GM10248 (cell line): ENCODE measurements at regions not wholly inside any gene's neighbourhood (a gene's known extent, or its start where the extent isn't known, plus 50 kb on each side); places are given as distances from the start of the nearest gene placed in this dataset.

Source experiments
- CTCF ChIA-PET: fragments of 300-600 bp; sonication (Branson Sonifier 250); formaldehyde crosslinking; extraction: SDS; loops from one replicate; lab custom pipeline; 2021; ENCODE audit warnings: antibody characterized with exemption; lab: Yijun Ruan, JAX
- POLR2A ChIA-PET: fragments of 350-650 bp; sonication (Branson Sonifier 250); formaldehyde crosslinking; extraction: SDS; loops from one replicate; lab custom pipeline; 2020; ENCODE audit warnings: antibody characterized with exemption; lab: Yijun Ruan, JAX
- DNase-seq: peaks from one replicate; pipeline ENCODE4 v3.0.0; 2012; ENCODE audit errors: extremely low spot score
- CTCF ChIP-seq: IDR thresholded peaks from 2 replicates; pipeline ENCODE4 v1.5.1; 2012; ENCODE audit warnings: mild to moderate bottlenecking, low read depth; ENCODE audit errors: extremely low read depth, missing control alignments, control extremely low read depth

DNA sequence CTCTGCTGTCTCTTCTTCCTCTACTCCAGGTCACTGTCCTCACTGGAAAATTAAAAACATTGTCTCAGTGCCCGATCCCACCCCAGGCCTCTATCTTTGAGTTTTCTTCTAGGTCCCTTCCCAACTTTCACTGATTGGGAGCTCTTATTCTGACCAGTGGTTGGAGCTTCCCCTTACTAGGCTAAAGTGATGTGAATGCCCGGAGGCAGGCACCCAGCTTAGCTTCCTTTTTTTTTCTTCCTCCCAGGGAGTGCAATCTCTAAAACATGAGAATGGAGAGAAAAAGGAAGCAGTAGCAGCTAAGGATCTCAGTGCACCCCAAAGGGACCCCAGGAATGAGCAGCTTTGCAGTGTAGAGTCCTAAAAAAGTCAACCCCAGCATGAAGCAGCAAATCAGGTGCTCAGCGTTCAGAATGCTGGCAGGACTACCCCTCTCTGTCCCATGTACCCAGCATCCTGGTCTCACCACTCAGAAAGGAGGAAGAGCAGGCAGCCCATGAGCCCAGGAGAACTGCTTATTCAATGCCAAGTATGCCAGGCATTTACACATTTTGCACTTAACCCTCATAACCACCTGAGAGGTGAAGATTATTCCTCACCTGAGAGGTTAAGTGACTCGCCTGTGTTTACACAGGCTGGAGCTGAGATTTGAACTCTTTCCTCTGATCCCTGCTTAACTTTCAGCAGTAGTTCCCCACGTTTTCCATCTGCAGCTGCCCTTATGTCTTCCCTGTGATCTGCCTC is 146.2 kb upstream of the PWP1 start:
- no peak for TF ChIP-seq CTCF
- POLR2A ChIA-PET, result no interaction called here
- DNase-seq, result no peak
- CTCF ChIA-PET, result interaction anchor here (1.3 to 2.5 kb wide), 2 partner anchors 9 to 14 kb away, joined by 3 to 12 read pairs; no protein-coding TSS in a partner anchor

GRCh38 chr12:107541001-107541705 is 144.4 kb upstream of the PWP1 start:
- no peak for TF ChIP-seq CTCF
- no peak for DNase-seq
- POLR2A ChIA-PET, result no interaction called here
- CTCF ChIA-PET, result interaction anchor here (1.3 kb wide), 1 partner anchor 12 kb away, joined by 3 read pairs; no protein-coding TSS in a partner anchor

- DNase-seq, result no peak
- POLR2A ChIA-PET, result no interaction called here
- CTCF ChIA-PET, result no interaction called here
- TF ChIP-seq CTCF, result no peak
Measured at GRCh38 chr12:107543416-107543815, 142.2 kb upstream of the PWP1 start.

- POLR2A ChIA-PET, result no interaction called here
- TF ChIP-seq CTCF, result no peak
- no peak for DNase-seq
- CTCF ChIA-PET, result no interaction called here
Measured at GRCh38 chr12:107543841-107544240, 141.8 kb upstream of the PWP1 start.

- no peak for TF ChIP-seq CTCF
- CTCF ChIA-PET, result interaction anchor here (1.4 kb wide), 1 partner anchor 12 kb away, joined by 4 read pairs; no protein-coding TSS in a partner anchor
- POLR2A ChIA-PET, result no interaction called here
- no peak for DNase-seq
Measured at GRCh38 chr12:107544937-107545336, 140.7 kb upstream of the PWP1 start.

DNA sequence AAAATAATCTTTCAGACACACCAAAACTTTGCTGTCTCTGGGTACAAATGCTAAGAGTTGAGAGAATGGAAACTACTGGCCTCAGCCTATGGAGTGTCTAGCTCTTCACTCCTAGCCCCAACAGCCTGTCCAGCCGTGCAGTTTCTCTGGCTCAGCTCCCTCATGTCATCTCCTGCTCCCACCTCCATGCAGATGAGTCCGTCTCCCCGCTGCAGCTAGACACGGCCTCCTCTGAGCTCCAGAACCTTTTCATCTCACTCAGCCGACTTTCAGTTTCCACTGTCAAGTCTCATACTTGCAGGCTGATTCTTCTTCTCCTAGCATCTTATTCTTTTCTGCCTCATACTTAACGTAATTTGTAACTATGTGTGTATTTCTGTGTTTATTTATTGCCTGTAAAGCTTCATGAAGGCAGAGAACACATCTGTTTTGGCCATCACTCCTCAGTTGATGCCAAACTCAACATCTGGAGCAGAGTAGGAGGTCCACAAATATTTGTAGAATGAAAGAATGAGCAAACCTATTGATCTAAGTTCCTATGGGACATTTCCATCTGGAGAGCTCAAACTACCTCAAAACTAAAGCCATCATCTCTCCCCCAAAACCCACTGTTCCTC is 139.8 kb upstream of the PWP1 start:
- no peak for TF ChIP-seq CTCF
- ChIA-PET CTCF (interaction anchor here (1.4 kb wide), 1 partner anchor 11 kb away, joined by 4 read pairs; no protein-coding TSS in a partner anchor), POLR2A (no interaction called here)
- no peak for DNase-seq
